AG09309 (cell line): ENCODE measurements at regions not wholly inside any gene's neighbourhood (a gene's known extent, or its start where the extent isn't known, plus 50 kb on each side); places are given as distances from the start of the nearest gene placed in this dataset.

Experiments
- DNase-seq: peaks from one replicate; pipeline ENCODE4 v3.0.0-alpha.2; 2010; ENCODE audit warnings: low read depth
- H3K4me3 ChIP-seq: 2 replicates; pipeline ENCODE4 v1.5.1; 2011; ENCODE audit warnings: mild to moderate bottlenecking, low read depth, low read length, moderate library complexity; ENCODE audit not compliant: control insufficient read depth
- CTCF ChIP-seq: IDR thresholded peaks from 2 replicates; pipeline ENCODE4 v1.5.1; 2011; ENCODE audit warnings: mild to moderate bottlenecking, low read depth, low read length, inconsistent platforms; ENCODE audit not compliant: insufficient read depth, control insufficient read depth; ENCODE audit errors: missing control alignments

- H3K4me3 ChIP-seq = no peak overlapping the region
- DNase-seq = no peak
- TF ChIP-seq CTCF = no peak
These were observed 213.2 kb downstream of the IRF8 start for GRCh38 chr16:86112178-86112577.

- no peak overlapping the region for H3K4me3 ChIP-seq
- DNase-seq = no peak
- TF ChIP-seq CTCF = no peak
These were observed 218.3 kb downstream of the IRF8 start for GRCh38 chr16:86117235-86117634.

GRCh38 chr16:86117756-86118155 is 218.8 kb downstream of the IRF8 start:
- H3K4me3 ChIP-seq = no peak overlapping the region
- no peak for DNase-seq
- TF ChIP-seq CTCF = no peak

- no peak for DNase-seq
- TF ChIP-seq CTCF = no peak
These were observed 219.7 kb downstream of the IRF8 start for GRCh38 chr16:86118467-86119307.

GRCh38 chr16:86120201-86121192 is 221.5 kb downstream of the IRF8 start:
- no peak for TF ChIP-seq CTCF
- no peak overlapping the region for H3K4me3 ChIP-seq
- no peak for DNase-seq

More at GRCh38 chr16:86118467-86119307, 219.7 kb downstream of the IRF8 start:
- H3K4me3 ChIP-seq = no peak overlapping the region

- TF ChIP-seq CTCF = no peak
- DNase-seq = no peak
- H3K4me3 ChIP-seq = no peak overlapping the region
These were observed 222.5 kb downstream of the IRF8 start for GRCh38 chr16:86121374-86122010.
